ENCODE measurements at regions not wholly inside any gene's neighbourhood (a gene's known extent, or its start where the extent isn't known, plus 50 kb on each side); places are given as distances from the start of the nearest gene placed in this dataset.
"Not testable (repeated sequence)": the region's sequence is repeated elsewhere in the genome, so short reads cannot be mapped to it uniquely, and the experiment has no call there.

DNA sequence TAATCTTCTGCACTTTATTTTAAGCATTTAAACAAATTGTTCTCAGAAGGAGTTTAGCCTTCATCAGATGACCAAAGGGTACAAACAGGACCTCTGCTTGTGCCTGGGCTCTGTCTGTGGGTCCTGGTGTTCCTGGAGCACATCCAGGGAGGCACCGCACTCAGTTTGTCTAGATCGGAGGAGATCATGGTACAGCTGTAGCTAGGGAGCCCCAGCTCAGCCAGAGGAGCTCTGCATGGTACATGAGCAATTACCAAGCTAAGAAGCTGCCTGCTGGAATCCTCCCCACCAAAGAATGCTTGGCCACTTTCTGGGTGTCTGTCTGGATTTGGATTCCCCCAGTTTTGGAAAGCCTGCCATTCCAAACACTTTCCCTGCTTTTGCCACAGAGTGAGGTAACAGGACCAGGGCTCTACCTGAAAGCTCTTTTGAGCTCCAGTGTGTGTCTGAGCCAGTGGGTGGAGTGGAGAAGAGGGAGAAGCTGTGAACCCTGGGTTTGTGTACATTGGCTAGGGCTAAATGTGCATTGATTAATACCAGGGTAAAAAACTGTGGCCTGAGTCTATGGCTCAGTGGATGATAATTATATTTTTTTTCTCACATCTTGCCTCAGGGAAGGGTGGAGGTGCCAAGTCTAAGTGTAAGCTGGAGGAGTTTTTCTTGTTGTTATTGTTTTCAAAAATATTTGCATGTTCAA, 163.7 kb upstream of the IGF1 start:
- no peak for ATAC-seq
- Histone ChIP-seq H3K27me3 (no peaks in the 10 kb centered on the region), H3K9me3 (peaks cover 0 to 22% (median 0%) of the 10 kb centered on the region in 3 donors), H3K36me3 (no peaks in the 10 kb centered on the region), H3K4me1 (no peaks in the 10 kb centered on the region), H3K27ac (no peak overlapping the region), H3K4me3 (no peak overlapping the region)
- TF ChIP-seq, protein P1, sequence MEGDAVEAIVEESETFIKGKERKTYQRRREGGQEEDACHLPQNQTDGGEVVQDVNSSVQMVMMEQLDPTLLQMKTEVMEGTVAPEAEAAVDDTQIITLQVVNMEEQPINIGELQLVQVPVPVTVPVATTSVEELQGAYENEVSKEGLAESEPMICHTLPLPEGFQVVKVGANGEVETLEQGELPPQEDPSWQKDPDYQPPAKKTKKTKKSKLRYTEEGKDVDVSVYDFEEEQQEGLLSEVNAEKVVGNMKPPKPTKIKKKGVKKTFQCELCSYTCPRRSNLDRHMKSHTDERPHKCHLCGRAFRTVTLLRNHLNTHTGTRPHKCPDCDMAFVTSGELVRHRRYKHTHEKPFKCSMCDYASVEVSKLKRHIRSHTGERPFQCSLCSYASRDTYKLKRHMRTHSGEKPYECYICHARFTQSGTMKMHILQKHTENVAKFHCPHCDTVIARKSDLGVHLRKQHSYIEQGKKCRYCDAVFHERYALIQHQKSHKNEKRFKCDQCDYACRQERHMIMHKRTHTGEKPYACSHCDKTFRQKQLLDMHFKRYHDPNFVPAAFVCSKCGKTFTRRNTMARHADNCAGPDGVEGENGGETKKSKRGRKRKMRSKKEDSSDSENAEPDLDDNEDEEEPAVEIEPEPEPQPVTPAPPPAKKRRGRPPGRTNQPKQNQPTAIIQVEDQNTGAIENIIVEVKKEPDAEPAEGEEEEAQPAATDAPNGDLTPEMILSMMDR (IDR thresholded peaks at IDR 0.05), result no peak
- TF ChIP-seq EP300 (IDR thresholded peaks at IDR 0.05) (no peak), POLR2A (IDR thresholded peaks at IDR 0.05) (no peak), POLR2AphosphoS5 (IDR thresholded peaks at IDR 0.05) (no peak)
- WGBS, 2 donors (ENCODE audit: low coverage in 1 of 2), result 70% methylated on average over 2 of the region's 2 CpGs; no CpG with 5 or more reads in 1 of the 2 donors

DNA sequence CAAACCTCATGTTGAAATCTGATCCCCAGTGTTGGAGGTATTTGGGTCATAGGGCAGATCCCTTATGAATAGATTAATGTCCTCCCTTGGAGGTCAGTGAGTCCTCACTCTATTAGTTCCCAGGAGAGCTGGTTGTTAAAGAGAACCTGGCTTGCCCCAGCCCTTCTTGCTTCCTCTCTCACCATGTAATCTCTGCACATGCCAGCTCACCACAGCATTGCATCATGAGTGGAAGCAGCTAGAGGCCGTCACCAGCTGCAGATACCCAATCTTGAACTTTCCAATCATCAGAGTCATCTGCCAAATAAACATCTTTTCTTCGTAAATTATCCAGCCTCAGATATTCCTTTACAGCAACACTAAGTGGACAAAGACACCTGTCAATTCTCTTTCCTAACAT, 161.8 kb upstream of the IGF1 start:
- WGBS, 2 donors (ENCODE audit: low coverage in 1 of 2), result 60 to 67% methylated on average over 2 of the region's 2 CpGs
- H3K4me3 ChIP-seq, result no peak overlapping the region
- H3K27me3 ChIP-seq, result no peaks in the 10 kb centered on the region
- no peak for ATAC-seq
- H3K4me1 ChIP-seq, result no peaks in the 10 kb centered on the region
- H3K27ac ChIP-seq, result no peak overlapping the region
- peaks cover 0 to 23% (median 0%) of the 10 kb centered on the region in 3 donors for H3K9me3 ChIP-seq
- no peaks in the 10 kb centered on the region for H3K36me3 ChIP-seq
- no peak for TF ChIP-seq EP300 (IDR thresholded peaks at IDR 0.05)
- TF ChIP-seq, protein P1 (IDR thresholded peaks at IDR 0.05), result no peak
- no peak for TF ChIP-seq POLR2AphosphoS5 (IDR thresholded peaks at IDR 0.05)
- TF ChIP-seq POLR2A (IDR thresholded peaks at IDR 0.05), result no peak

DNA sequence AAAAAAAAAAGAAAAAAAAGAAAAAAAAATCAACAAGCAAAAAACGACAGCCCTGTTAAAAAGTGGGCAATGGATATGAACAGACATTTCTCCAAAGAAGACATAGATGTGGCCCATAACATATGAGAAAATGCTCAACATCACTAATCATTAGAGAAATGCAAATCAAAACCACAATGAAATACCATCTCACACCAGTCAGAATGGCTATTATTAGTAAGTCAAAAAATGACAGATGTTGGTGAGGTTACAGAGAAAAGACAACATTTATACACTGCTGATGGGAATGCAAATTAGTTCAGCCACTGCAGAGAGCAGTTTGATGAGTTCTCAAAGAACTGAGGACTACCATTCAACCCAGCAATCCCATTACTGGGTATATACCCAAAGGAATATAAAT, 160.3 kb upstream of the IGF1 start:
- not testable (repeated sequence) for H3K36me3 ChIP-seq, H3K27me3 ChIP-seq, H3K4me1 ChIP-seq, H3K27ac ChIP-seq, H3K4me3 ChIP-seq, ATAC-seq
- 80% methylated on average over 1 of the region's 1 CpG; no CpG with 5 or more reads in 1 of the 2 donors for WGBS, 2 donors (ENCODE audit: low coverage in 1 of 2)
- H3K9me3 ChIP-seq, result peaks cover 0 to 23% (median 0%) of the 10 kb centered on the region in 3 donors

DNA sequence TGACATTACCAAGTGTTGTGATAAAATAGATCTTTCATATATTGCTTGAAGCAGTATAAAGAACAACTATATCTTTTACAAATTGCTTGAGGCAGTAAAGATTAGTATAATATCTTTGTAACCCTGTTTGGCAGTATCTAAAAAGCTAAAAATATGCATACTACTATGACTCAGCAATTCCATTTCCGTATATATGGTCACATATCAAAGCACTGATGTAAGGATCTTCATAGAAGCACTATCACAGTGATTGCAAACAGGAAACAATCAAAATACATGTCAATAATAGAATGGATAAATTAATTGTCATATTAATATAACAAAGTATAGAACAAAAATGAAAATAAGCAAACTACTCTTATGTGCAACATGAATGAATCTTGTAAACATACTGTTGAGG, 158.4 kb upstream of the IGF1 start:
- no peaks in the 10 kb centered on the region for H3K27me3 ChIP-seq
- no peak overlapping the region for H3K27ac ChIP-seq
- H3K9me3 ChIP-seq, result peaks cover 0 to 23% (median 0%) of the 10 kb centered on the region in 3 donors
- H3K4me1 ChIP-seq, result no peaks in the 10 kb centered on the region
- TF ChIP-seq, protein P1 (IDR thresholded peaks at IDR 0.05), result no peak
- no peak for TF ChIP-seq POLR2A (IDR thresholded peaks at IDR 0.05)
- no peaks in the 10 kb centered on the region for H3K36me3 ChIP-seq
- no peak for ATAC-seq
- 18 to 60% methylated on average over 1 of the region's 1 CpG for WGBS, 2 donors (ENCODE audit: low coverage in 1 of 2)
- H3K4me3 ChIP-seq, result no peak overlapping the region

DNA sequence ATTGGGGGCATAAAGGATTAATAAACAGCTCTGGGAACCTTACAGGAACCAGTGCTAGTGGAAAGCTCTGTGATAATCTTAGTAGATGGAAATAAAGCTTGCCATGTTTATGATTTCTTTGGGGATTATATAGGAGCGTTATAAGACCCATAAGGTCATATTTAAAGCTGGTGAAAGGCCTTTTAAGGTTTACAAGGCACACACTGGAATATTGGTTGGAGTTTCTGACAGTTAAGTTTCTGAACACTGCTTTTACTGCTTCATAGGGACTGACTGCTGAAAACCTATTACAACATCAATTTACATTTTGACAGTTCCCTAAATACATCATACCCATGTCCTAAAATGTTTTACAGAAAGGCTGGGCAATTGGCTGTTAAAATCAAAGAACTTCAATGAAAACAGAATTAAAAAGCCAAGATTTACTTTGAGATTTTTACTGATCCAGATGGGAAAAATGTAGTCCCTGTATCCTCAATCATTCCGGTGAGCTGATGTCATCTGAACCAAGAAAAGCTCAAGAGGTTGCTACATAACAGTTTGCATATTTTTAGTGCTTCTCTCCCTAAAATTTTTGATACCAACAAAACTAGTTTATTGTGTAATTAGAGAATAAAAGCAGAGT, 153.7 kb upstream of the IGF1 start:
- WGBS, 2 donors (ENCODE audit: low coverage in 1 of 2), result 39 to 62% methylated on average over 2 of the region's 2 CpGs
- peak; percentile 58 for ATAC-seq
- Histone ChIP-seq H3K4me1 (no peaks in the 10 kb centered on the region), H3K27me3 (no peaks in the 10 kb centered on the region), H3K27ac (no peak overlapping the region), H3K9me3 (peaks cover 0 to 1% (median 0%) of the 10 kb centered on the region in 3 donors), H3K4me3 (no peak overlapping the region), H3K36me3 (no peaks in the 10 kb centered on the region)
- no peak for TF ChIP-seq EP300 (IDR thresholded peaks at IDR 0.05)
- no peak for TF ChIP-seq POLR2AphosphoS5 (IDR thresholded peaks at IDR 0.05)
- TF ChIP-seq, protein P1 (IDR thresholded peaks at IDR 0.05), result no peak
- TF ChIP-seq POLR2A (IDR thresholded peaks at IDR 0.05), result no peak

All from gastroesophageal sphincter (tissue), 4 donors.